ENCODE measurements at regions not wholly inside any gene's neighbourhood (a gene's known extent, or its start where the extent isn't known, plus 50 kb on each side); places are given as distances from the start of the nearest gene placed in this dataset.

DNA sequence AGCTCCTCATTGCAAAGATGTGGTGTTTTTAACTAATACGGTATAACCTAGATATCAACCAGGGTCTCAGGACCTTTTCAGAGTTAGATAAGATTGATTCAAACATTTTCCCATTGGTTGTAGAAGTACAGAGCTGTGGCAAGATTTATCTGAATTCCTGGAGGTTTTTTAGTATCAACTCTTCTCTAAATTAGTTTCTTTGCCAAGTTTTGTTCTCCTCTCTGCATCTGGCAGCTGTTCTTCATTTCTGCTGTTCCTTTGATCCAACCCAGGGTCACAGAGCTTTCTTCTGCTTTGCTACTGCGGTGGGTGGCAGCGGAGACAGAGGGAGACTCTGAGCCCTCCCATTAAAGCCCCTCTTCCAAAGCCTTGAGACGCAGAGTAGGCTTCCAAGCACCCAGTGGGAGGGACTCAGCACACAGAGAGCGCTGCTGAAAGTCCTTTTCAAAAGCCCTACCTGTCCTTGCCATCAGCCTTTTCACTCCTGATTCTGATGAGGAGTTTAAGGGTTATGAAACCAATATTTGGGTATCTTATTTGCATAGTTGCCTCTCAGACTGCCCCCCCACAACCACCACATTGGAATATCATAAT lies 146.3 kb upstream of the EEPD1 start:
- no peak for TF ChIP-seq CTCF (IDR thresholded peaks at IDR 0.05)
- TF ChIP-seq POLR2A (IDR thresholded peaks at IDR 0.05): no peak

All from heart left ventricle (tissue), 13 donors.